ENCODE measurements at regions not wholly inside any gene's neighbourhood (a gene's known extent, or its start where the extent isn't known, plus 50 kb on each side); places are given as distances from the start of the nearest gene placed in this dataset.

DNA sequence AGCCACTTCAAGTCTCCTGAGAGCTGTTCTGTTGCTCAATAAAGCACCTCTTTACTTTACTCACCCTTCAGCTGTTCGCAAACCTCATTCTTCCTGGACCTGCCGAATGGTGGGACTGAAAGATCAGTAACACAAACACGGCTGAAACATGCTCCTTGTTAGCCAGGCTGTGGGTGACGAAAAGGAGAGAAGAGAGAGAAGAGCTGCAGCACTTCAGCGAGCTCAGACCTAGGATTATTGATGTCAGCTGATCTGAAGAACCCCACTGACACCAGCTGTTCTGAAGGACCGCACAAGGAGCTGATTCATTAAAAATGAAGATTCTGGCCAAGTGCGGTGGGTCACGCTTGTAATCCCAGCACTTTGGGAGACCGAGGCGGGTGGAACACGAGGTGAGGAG, 2020.0 kb upstream of the ADGRL3 start:
- no peak overlapping the region for H3K4me3 Mint-ChIP-seq
- no peaks in the 10 kb centered on the region for H3K4me1 Mint-ChIP-seq
- ChIA-PET POLR2A (no interaction called here), CTCF (no interaction called here)
- ATAC-seq (no peak), DNase-seq (ENCODE audit: low spot score) (no peak)
- H3K27ac Mint-ChIP-seq, result no peak overlapping the region
- no peaks in the 10 kb centered on the region for H3K36me3 Mint-ChIP-seq
- H3K27me3 Mint-ChIP-seq (ENCODE audit: low read depth), result no peaks in the 10 kb centered on the region
- H3K9me3 Mint-ChIP-seq, result no peaks in the 10 kb centered on the region
- TF ChIP-seq ZNF121 (CRISPR knock-in tag; IDR thresholded peaks at IDR 0.05), result no peak
- TF ChIP-seq FOXJ3 (CRISPR knock-in tag; IDR thresholded peaks at IDR 0.05; ENCODE audit: borderline replicate concordance), result no peak
- no peak for TF ChIP-seq ETV6 (CRISPR knock-in tag; IDR thresholded peaks at IDR 0.05)
- TF ChIP-seq, protein P1, sequence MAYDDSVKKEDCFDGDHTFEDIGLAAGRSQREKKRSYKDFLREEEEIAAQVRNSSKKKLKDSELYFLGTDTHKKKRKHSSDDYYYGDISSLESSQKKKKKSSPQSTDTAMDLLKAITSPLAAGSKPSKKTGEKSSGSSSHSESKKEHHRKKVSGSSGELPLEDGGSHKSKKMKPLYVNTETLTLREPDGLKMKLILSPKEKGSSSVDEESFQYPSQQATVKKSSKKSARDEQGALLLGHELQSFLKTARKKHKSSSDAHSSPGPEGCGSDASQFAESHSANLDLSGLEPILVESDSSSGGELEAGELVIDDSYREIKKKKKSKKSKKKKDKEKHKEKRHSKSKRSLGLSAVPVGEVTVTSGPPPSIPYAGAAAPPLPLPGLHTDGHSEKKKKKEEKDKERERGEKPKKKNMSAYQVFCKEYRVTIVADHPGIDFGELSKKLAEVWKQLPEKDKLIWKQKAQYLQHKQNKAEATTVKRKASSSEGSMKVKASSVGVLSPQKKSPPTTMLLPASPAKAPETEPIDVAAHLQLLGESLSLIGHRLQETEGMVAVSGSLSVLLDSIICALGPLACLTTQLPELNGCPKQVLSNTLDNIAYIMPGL (CRISPR knock-in tag; IDR thresholded peaks at IDR 0.05), result no peak
- TF ChIP-seq, protein P2, sequence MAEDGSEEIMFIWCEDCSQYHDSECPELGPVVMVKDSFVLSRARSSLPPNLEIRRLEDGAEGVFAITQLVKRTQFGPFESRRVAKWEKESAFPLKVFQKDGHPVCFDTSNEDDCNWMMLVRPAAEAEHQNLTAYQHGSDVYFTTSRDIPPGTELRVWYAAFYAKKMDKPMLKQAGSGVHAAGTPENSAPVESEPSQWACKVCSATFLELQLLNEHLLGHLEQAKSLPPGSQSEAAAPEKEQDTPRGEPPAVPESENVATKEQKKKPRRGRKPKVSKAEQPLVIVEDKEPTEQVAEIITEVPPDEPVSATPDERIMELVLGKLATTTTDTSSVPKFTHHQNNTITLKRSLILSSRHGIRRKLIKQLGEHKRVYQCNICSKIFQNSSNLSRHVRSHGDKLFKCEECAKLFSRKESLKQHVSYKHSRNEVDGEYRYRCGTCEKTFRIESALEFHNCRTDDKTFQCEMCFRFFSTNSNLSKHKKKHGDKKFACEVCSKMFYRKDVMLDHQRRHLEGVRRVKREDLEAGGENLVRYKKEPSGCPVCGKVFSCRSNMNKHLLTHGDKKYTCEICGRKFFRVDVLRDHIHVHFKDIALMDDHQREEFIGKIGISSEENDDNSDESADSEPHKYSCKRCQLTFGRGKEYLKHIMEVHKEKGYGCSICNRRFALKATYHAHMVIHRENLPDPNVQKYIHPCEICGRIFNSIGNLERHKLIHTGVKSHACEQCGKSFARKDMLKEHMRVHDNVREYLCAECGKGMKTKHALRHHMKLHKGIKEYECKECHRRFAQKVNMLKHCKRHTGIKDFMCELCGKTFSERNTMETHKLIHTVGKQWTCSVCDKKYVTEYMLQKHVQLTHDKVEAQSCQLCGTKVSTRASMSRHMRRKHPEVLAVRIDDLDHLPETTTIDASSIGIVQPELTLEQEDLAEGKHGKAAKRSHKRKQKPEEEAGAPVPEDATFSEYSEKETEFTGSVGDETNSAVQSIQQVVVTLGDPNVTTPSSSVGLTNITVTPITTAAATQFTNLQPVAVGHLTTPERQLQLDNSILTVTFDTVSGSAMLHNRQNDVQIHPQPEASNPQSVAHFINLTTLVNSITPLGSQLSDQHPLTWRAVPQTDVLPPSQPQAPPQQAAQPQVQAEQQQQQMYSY (CRISPR knock-in tag; IDR thresholded peaks at IDR 0.05), result no peak
- no peak for TF ChIP-seq ZBTB21 (CRISPR knock-in tag; IDR thresholded peaks at IDR 0.05; ENCODE audit: borderline replicate concordance)
- no peak for TF ChIP-seq AR (CRISPR knock-in tag; IDR thresholded peaks at IDR 0.05)
- TF ChIP-seq ATF1 (CRISPR knock-in tag; IDR thresholded peaks at IDR 0.05), result no peak
- TF ChIP-seq, protein P3, sequence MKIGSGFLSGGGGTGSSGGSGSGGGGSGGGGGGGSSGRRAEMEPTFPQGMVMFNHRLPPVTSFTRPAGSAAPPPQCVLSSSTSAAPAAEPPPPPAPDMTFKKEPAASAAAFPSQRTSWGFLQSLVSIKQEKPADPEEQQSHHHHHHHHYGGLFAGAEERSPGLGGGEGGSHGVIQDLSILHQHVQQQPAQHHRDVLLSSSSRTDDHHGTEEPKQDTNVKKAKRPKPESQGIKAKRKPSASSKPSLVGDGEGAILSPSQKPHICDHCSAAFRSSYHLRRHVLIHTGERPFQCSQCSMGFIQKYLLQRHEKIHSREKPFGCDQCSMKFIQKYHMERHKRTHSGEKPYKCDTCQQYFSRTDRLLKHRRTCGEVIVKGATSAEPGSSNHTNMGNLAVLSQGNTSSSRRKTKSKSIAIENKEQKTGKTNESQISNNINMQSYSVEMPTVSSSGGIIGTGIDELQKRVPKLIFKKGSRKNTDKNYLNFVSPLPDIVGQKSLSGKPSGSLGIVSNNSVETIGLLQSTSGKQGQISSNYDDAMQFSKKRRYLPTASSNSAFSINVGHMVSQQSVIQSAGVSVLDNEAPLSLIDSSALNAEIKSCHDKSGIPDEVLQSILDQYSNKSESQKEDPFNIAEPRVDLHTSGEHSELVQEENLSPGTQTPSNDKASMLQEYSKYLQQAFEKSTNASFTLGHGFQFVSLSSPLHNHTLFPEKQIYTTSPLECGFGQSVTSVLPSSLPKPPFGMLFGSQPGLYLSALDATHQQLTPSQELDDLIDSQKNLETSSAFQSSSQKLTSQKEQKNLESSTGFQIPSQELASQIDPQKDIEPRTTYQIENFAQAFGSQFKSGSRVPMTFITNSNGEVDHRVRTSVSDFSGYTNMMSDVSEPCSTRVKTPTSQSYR (CRISPR knock-in tag; IDR thresholded peaks at IDR 0.05), result no peak
- TF ChIP-seq, protein P4, sequence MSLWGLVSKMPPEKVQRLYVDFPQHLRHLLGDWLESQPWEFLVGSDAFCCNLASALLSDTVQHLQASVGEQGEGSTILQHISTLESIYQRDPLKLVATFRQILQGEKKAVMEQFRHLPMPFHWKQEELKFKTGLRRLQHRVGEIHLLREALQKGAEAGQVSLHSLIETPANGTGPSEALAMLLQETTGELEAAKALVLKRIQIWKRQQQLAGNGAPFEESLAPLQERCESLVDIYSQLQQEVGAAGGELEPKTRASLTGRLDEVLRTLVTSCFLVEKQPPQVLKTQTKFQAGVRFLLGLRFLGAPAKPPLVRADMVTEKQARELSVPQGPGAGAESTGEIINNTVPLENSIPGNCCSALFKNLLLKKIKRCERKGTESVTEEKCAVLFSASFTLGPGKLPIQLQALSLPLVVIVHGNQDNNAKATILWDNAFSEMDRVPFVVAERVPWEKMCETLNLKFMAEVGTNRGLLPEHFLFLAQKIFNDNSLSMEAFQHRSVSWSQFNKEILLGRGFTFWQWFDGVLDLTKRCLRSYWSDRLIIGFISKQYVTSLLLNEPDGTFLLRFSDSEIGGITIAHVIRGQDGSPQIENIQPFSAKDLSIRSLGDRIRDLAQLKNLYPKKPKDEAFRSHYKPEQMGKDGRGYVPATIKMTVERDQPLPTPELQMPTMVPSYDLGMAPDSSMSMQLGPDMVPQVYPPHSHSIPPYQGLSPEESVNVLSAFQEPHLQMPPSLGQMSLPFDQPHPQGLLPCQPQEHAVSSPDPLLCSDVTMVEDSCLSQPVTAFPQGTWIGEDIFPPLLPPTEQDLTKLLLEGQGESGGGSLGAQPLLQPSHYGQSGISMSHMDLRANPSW (CRISPR knock-in tag; conservative IDR thresholded peaks at IDR 0.05; ENCODE audit: low read depth), result no peak
- TF ChIP-seq NR2C2 (CRISPR knock-in tag; IDR thresholded peaks at IDR 0.05), result no peak
- TF ChIP-seq JAZF1 (CRISPR knock-in tag; IDR thresholded peaks at IDR 0.05), result no peak
- no peak for TF ChIP-seq ZNF396 (CRISPR knock-in tag; IDR thresholded peaks at IDR 0.05; ENCODE audit: borderline replicate concordance)
- TF ChIP-seq PRRX2 (CRISPR knock-in tag; IDR thresholded peaks at IDR 0.05), result no peak
- no peak for TF ChIP-seq E2F4 (CRISPR knock-in tag; IDR thresholded peaks at IDR 0.05; ENCODE audit: borderline replicate concordance, low read depth)
- TF ChIP-seq, protein P5, sequence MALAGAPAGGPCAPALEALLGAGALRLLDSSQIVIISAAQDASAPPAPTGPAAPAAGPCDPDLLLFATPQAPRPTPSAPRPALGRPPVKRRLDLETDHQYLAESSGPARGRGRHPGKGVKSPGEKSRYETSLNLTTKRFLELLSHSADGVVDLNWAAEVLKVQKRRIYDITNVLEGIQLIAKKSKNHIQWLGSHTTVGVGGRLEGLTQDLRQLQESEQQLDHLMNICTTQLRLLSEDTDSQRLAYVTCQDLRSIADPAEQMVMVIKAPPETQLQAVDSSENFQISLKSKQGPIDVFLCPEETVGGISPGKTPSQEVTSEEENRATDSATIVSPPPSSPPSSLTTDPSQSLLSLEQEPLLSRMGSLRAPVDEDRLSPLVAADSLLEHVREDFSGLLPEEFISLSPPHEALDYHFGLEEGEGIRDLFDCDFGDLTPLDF (CRISPR knock-in tag; IDR thresholded peaks at IDR 0.05), result no peak
- no peak for TF ChIP-seq SP1 (CRISPR knock-in tag; conservative IDR thresholded peaks at IDR 0.05)
- TF ChIP-seq ZNF219 (CRISPR knock-in tag; IDR thresholded peaks at IDR 0.05; ENCODE audit: borderline replicate concordance), result no peak

All from WTC11 (cell line).